ENCODE measurements at regions not wholly inside any gene's neighbourhood (a gene's known extent, or its start where the extent isn't known, plus 50 kb on each side); places are given as distances from the start of the nearest gene placed in this dataset.

DNA sequence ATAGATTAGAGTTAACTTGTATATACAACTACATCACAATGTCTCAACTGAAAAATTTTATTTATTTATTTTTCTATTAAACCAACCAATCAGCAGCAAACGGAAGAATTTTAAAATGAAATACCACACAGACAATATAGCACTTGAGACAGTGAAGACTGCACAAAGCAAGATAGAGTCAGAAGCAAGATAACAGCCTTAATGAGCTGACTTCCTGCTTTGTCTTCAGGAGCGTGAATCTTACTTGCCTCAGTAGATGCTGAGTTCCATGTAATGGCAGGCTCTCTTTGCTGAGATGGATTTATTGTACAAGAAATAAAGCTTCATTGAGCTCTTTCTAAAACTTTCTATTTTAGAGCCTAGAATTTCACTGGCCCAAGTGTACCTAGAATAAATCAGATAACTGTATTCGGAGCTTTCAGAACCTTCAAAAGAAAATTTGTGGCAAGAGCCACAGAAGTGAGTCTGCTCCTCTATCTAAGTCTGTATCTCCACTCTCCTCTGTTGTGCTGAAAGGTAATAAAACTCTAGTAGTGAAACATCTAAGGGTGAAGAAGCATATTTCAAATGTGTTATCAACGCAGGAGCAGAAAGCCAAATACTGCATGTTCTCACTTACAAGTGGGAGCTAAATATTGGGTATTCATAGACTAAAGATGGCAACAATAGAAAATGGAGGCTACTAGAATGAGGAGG, 83.3 kb upstream of the ANKRD55 start:
- ATAC-seq: no peak
- H3K27me3 Mint-ChIP-seq: no peaks in the 10 kb centered on the region
- no peak overlapping the region for H3K4me3 Mint-ChIP-seq
- H3K4me1 Mint-ChIP-seq (ENCODE audit: low read depth): peaks cover 16% of the 10 kb centered on the region
- intact Hi-C loops (cut with micrococcal nuclease): no loop called here
- H3K9me3 Mint-ChIP-seq: no peaks in the 10 kb centered on the region
- no peaks in the 10 kb centered on the region for H3K36me3 Mint-ChIP-seq (ENCODE audit: low read depth)
- POLR2A ChIA-PET: interaction anchor here (0.9 to 1.6 kb wide), 2 partner anchors 10 to 12 kb away, joined by 3 to 7 read pairs; no protein-coding TSS in a partner anchor
- DNase-seq: no peak
- CTCF ChIA-PET: interaction anchor here (0.7 to 1.8 kb wide), 4 partner anchors 11 to 46 kb away, joined by 3 to 5 read pairs (median 4); no protein-coding TSS in a partner anchor
- TF ChIP-seq, protein P1, sequence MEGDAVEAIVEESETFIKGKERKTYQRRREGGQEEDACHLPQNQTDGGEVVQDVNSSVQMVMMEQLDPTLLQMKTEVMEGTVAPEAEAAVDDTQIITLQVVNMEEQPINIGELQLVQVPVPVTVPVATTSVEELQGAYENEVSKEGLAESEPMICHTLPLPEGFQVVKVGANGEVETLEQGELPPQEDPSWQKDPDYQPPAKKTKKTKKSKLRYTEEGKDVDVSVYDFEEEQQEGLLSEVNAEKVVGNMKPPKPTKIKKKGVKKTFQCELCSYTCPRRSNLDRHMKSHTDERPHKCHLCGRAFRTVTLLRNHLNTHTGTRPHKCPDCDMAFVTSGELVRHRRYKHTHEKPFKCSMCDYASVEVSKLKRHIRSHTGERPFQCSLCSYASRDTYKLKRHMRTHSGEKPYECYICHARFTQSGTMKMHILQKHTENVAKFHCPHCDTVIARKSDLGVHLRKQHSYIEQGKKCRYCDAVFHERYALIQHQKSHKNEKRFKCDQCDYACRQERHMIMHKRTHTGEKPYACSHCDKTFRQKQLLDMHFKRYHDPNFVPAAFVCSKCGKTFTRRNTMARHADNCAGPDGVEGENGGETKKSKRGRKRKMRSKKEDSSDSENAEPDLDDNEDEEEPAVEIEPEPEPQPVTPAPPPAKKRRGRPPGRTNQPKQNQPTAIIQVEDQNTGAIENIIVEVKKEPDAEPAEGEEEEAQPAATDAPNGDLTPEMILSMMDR (IDR thresholded peaks at IDR 0.05): no peak
- no peak overlapping the region for H3K27ac Mint-ChIP-seq

- no peak overlapping the region for H3K27ac Mint-ChIP-seq
- ATAC-seq (peak; percentile 72), DNase-seq (peak; percentile 29)
- H3K9me3 Mint-ChIP-seq: no peaks in the 10 kb centered on the region
- intact Hi-C loops (cut with micrococcal nuclease): no loop called here
- H3K36me3 Mint-ChIP-seq (ENCODE audit: low read depth): no peaks in the 10 kb centered on the region
- ChIA-PET POLR2A (interaction anchor here (0.6 to 1.1 kb wide), 2 partner anchors 13 to 30 kb away, joined by 3 to 4 read pairs; no protein-coding TSS in a partner anchor), CTCF (no interaction called here)
- H3K4me1 Mint-ChIP-seq (ENCODE audit: low read depth): peaks cover 10% of the 10 kb centered on the region
- H3K27me3 Mint-ChIP-seq: no peaks in the 10 kb centered on the region
- TF ChIP-seq, protein P1 (IDR thresholded peaks at IDR 0.05): peak; percentile 57
- no peak overlapping the region for H3K4me3 Mint-ChIP-seq
Observed at GRCh38 chr5:56314529-56314928, 81.4 kb upstream of the ANKRD55 start.

- ChIA-PET POLR2A (interaction anchor here (1.1 kb wide), 1 partner anchor 29 kb away, joined by 3 read pairs; no protein-coding TSS in a partner anchor), CTCF (interaction anchor here (1.5 to 1.7 kb wide), 2 partner anchors 10 to 13 kb away, joined by 4 to 5 read pairs; no protein-coding TSS in a partner anchor)
- DNase-seq (no peak), ATAC-seq (no peak)
- no peak overlapping the region for H3K27ac Mint-ChIP-seq
- H3K9me3 Mint-ChIP-seq: no peaks in the 10 kb centered on the region
- no peak overlapping the region for H3K4me3 Mint-ChIP-seq
- H3K36me3 Mint-ChIP-seq (ENCODE audit: low read depth): no peaks in the 10 kb centered on the region
- intact Hi-C loops (cut with micrococcal nuclease): no loop called here
- TF ChIP-seq, protein P1 (IDR thresholded peaks at IDR 0.05): no peak
- peaks cover 10% of the 10 kb centered on the region for H3K4me1 Mint-ChIP-seq (ENCODE audit: low read depth)
- peaks cover 1% of the 10 kb centered on the region for H3K27me3 Mint-ChIP-seq
Observed at GRCh38 chr5:56313596-56313995, 80.5 kb upstream of the ANKRD55 start.

- no peak for DNase-seq
- Mint-ChIP-seq H3K27me3 (peaks cover 1% of the 10 kb centered on the region), H3K27ac (no peak overlapping the region), H3K4me1 (ENCODE audit: low read depth) (peaks cover 10% of the 10 kb centered on the region), H3K9me3 (no peaks in the 10 kb centered on the region), H3K4me3 (no peak overlapping the region), H3K36me3 (ENCODE audit: low read depth) (no peaks in the 10 kb centered on the region)
- no peak for ATAC-seq
- POLR2A ChIA-PET: no interaction called here
- CTCF ChIA-PET: interaction anchor here (1.5 to 1.7 kb wide), 2 partner anchors 9 to 14 kb away, joined by 4 to 5 read pairs; no protein-coding TSS in a partner anchor
- intact Hi-C loops (cut with micrococcal nuclease): no loop called here
- TF ChIP-seq, protein P1 (IDR thresholded peaks at IDR 0.05): no peak
Observed at GRCh38 chr5:56313004-56313531, 79.9 kb upstream of the ANKRD55 start.

Data from activated CD8-positive, alpha-beta T cell treated with anti-CD3 and anti-CD28 coated beads for 36 hours (primary cell).